Upper lobe of right lung (tissue), 1 donor: ENCODE measurements at regions not wholly inside any gene's neighbourhood (a gene's known extent, or its start where the extent isn't known, plus 50 kb on each side); places are given as distances from the start of the nearest gene placed in this dataset.
"Not testable (repeated sequence)": the region's sequence is repeated elsewhere in the genome, so short reads cannot be mapped to it uniquely, and the experiment has no call there.

Source experiments
- ATAC-seq: fragments of 200-7000 bp; cut with Tn5 transposase; one replicate; pipeline ENCODE4 v1.9.1; 2020; ENCODE audit warnings: mild to moderate bottlenecking, moderate library complexity
- DNase-seq: peaks from one replicate; pipeline ENCODE4 v3.0.0-alpha.2; 2020
- H3K27ac ChIP-seq: fragments of 200-600 bp; one replicate; pipeline ENCODE4 v1.8.0; 2022
- H3K27me3 ChIP-seq: fragments of 200-600 bp; one replicate; pipeline ENCODE4 v1.8.0; 2022; ENCODE audit warnings: mild to moderate bottlenecking
- H3K36me3 ChIP-seq: fragments of 200-600 bp; one replicate; pipeline ENCODE4 v1.8.0; 2022
- H3K4me1 ChIP-seq: fragments of 200-600 bp; one replicate; pipeline ENCODE4 v1.8.0; 2022
- H3K4me3 ChIP-seq: fragments of 200-600 bp; one replicate; pipeline ENCODE4 v1.8.0; 2022; ENCODE audit warnings: mild to moderate bottlenecking
- H3K9me3 ChIP-seq: fragments of 200-600 bp; one replicate; pipeline ENCODE4 v1.8.0; 2022
- intact Hi-C: fragments of 100-400 bp; cut with DNase I; formaldehyde crosslinking; loops from one replicate; pipeline ENCODE4 v1.11.0; 2022
- TF ChIP-seq, protein P1 (sequence below): fragments of 200-600 bp; IDR thresholded peaks from one replicate; pipeline ENCODE4 v1.8.0; 2022; ENCODE audit warnings: antibody characterized with exemption
- donor health status: DM: no; HTN: yes; CAD: no; lungs with severe emphysema.

DNA sequence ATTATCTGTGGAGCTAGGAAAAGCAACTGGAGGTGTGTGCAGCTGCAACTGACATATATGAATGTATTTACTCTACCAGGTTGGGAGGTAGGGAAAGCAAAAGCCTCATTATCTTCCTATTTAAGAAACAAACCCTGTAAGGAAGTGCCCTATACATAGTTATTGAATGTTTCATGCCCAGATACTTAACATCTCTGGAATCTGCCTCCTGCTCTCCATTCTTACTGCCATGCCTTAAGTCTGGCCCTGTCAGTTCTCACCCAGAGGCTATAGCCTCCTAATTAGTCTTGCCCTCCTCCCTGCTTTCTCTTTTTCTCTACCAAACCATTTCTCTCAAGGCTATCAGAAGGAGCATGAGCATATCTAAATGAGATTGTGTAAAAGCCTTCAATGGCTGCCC is 542.6 kb upstream of the LRRN3 start:
- Histone ChIP-seq H3K4me1 (no peaks in the 10 kb centered on the region), H3K27ac (no peak overlapping the region), H3K36me3 (no peaks in the 10 kb centered on the region), H3K9me3 (peaks cover 17% of the 10 kb centered on the region), H3K27me3 (no peaks in the 10 kb centered on the region), H3K4me3 (no peak overlapping the region)
- intact Hi-C loops, result no loop called here
- DNase-seq (no peak), ATAC-seq (no peak)
- TF ChIP-seq, protein P1, sequence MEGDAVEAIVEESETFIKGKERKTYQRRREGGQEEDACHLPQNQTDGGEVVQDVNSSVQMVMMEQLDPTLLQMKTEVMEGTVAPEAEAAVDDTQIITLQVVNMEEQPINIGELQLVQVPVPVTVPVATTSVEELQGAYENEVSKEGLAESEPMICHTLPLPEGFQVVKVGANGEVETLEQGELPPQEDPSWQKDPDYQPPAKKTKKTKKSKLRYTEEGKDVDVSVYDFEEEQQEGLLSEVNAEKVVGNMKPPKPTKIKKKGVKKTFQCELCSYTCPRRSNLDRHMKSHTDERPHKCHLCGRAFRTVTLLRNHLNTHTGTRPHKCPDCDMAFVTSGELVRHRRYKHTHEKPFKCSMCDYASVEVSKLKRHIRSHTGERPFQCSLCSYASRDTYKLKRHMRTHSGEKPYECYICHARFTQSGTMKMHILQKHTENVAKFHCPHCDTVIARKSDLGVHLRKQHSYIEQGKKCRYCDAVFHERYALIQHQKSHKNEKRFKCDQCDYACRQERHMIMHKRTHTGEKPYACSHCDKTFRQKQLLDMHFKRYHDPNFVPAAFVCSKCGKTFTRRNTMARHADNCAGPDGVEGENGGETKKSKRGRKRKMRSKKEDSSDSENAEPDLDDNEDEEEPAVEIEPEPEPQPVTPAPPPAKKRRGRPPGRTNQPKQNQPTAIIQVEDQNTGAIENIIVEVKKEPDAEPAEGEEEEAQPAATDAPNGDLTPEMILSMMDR, result no peak

DNA sequence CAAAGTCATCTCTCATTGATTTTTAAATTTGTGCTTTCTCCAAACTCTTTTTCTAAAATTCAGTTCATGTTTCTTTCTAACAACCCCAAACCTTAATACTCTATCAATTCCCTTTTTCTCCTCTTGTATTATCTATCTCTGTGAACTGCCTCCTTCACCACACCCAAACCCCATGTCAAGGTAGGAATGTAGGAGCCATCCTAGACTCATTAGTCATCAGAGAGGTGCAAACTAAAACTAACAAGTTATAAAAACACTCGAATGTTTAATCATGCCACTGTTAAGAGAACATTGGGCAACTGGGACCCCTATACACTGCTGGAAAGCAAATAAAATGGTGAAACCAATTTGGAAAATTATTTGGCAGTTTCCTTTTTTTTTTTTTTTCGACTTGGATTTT is 533.8 kb upstream of the LRRN3 start:
- intact Hi-C loops, result no loop called here
- DNase-seq (no peak), ATAC-seq (no peak)
- H3K4me1 ChIP-seq, result no peaks in the 10 kb centered on the region
- no peaks in the 10 kb centered on the region for H3K36me3 ChIP-seq
- no peaks in the 10 kb centered on the region for H3K9me3 ChIP-seq
- no peak overlapping the region for H3K4me3 ChIP-seq
- H3K27me3 ChIP-seq, result no peaks in the 10 kb centered on the region
- no peak overlapping the region for H3K27ac ChIP-seq
- TF ChIP-seq, protein P1, result no peak

DNA sequence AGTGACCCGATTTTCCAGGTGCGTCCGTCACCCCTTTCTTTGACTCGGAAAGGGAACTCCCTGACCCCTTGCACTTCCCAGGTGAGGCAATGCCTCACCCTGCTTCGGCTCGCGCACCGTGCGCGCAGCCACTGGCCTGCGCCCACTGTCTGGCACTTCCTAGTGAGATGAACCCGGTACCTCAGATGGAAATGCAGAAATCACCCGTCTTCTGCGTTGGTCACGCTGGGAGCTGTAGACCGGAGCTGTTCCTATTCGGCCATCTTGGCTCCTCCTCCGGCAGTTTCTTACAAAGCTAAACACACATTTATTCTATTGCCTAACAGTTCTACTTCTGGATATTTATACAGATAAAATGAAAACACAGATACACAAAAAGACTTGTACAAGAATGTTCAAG is 527.6 kb upstream of the LRRN3 start:
- not testable (repeated sequence) for ATAC-seq, DNase-seq

DNA sequence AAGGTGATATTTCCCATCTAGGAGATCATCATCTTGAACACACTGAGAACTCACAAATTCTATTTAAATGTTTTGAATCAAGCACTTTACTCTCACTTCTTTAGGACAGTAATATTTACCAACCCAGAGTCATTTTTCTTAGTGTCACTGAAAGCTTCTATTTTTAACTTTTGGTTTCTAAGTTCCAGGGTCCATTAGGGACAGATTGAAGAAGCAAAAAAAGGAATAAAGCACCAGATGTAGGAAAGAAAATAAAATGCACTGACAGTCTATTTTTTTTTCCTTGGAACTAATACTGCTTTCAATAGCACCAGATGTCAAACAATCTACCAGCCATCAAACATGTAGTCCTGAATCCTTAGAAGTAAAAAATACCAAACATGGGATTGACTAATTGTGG is 526.7 kb upstream of the LRRN3 start:
- no peaks in the 10 kb centered on the region for H3K4me1 ChIP-seq
- no peaks in the 10 kb centered on the region for H3K27me3 ChIP-seq
- intact Hi-C loops, result no loop called here
- no peak overlapping the region for H3K4me3 ChIP-seq
- ATAC-seq, result no peak
- no peaks in the 10 kb centered on the region for H3K9me3 ChIP-seq
- TF ChIP-seq, protein P1, result no peak
- no peak for DNase-seq
- H3K27ac ChIP-seq, result no peak overlapping the region
- no peaks in the 10 kb centered on the region for H3K36me3 ChIP-seq

More for the DNA sequence above, 527.6 kb upstream of the LRRN3 start:
- H3K36me3 ChIP-seq, H3K4me3 ChIP-seq, H3K9me3 ChIP-seq, H3K27me3 ChIP-seq, intact Hi-C loops, H3K27ac ChIP-seq, H3K4me1 ChIP-seq: not testable (repeated sequence)

DNA sequence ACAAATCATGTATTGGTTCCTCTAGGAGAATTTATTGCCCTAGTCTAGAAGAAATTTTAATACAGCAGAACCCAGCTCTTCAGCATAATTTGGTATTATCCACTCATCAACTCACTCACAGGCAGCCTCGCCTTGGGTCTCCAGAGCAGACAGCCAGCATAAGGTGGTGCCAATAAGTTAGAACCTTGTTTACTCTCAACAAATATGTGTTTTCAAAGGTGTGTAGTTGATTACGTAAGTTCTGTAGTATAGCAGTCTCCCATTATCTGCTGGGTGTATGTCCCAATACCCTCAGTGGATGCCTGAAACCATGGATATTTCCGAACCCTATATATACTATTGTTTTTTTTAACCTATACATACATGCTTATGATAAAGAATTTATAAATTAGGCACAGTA is 522.5 kb upstream of the LRRN3 start:
- no peaks in the 10 kb centered on the region for H3K36me3 ChIP-seq
- H3K4me1 ChIP-seq, result no peaks in the 10 kb centered on the region
- ATAC-seq, result no peak
- TF ChIP-seq, protein P1, result no peak
- H3K27ac ChIP-seq, result no peak overlapping the region
- intact Hi-C loops, result no loop called here
- H3K27me3 ChIP-seq, result no peaks in the 10 kb centered on the region
- no peak overlapping the region for H3K4me3 ChIP-seq
- H3K9me3 ChIP-seq, result no peaks in the 10 kb centered on the region
- no peak for DNase-seq

DNA sequence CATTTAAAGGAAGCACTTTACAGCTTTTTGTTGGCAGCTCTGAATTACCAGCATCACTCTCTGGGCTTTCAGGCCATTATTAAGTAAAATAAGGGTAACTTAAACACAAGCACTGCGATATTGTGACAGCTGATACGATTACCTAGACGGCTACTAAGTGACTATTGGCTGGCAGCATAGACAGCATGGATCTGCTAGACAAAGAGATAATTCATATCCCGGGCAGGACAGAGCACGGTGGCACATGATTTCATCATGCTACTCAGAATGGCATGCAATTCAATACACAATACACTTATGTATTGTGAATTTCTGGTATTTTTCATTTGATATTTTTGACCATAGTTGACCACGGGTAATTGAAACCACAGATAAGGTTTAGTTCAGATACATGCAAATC is 522.0 kb upstream of the LRRN3 start:
- intact Hi-C loops, result no loop called here
- no peaks in the 10 kb centered on the region for H3K9me3 ChIP-seq
- no peaks in the 10 kb centered on the region for H3K27me3 ChIP-seq
- no peaks in the 10 kb centered on the region for H3K36me3 ChIP-seq
- H3K4me3 ChIP-seq, result no peak overlapping the region
- H3K27ac ChIP-seq, result no peak overlapping the region
- DNase-seq (no peak), ATAC-seq (no peak)
- TF ChIP-seq, protein P1, result no peak
- no peaks in the 10 kb centered on the region for H3K4me1 ChIP-seq
